T-helper 2 cell treated with Interferon-gamma antibody and Interleukin-4, amounts not matched to agents 100 ng/mL and 5 ng/mL, for 36 hours (primary cell): ENCODE measurements at regions not wholly inside any gene's neighbourhood (a gene's known extent, or its start where the extent isn't known, plus 50 kb on each side); places are given as distances from the start of the nearest gene placed in this dataset.
"Not testable (repeated sequence)": the region's sequence is repeated elsewhere in the genome, so short reads cannot be mapped to it uniquely, and the experiment has no call there.

ENCODE experiments used
- intact Hi-C: fragments of 100-400 bp; cut with micrococcal nuclease; formaldehyde crosslinking; loops from one replicate; pipeline ENCODE4 v1.15.1; 2023

- intact Hi-C loops: no loop called here
Observed at GRCh38 chr7:13639396-13639795, 350.1 kb downstream of the ETV1 start.

DNA sequence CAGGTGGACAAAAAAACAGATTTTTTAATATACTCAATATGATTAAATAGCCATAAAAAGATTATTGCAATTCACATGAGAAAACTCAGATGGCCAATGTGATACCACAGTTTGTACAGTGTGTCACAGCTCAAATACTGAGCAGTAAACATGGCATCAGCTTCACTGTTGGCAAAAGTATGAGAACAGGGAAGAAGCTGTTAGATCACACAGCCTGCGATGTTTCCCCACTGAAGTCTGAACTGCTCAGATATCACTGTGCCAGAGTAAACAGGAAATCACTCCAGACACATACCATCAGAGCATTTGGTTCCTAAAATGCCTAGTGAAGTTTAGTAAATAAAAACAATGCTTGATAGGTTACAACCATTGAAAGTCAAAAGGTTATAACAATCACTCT, 347.8 kb downstream of the ETV1 start:
- intact Hi-C loops: no loop called here

- intact Hi-C loops: no loop called here
Observed at GRCh38 chr7:13651167-13651566, 338.3 kb downstream of the ETV1 start.

- intact Hi-C loops: no loop called here
Observed at GRCh38 chr7:13656330-13656729, 333.1 kb downstream of the ETV1 start.

GRCh38 chr7:13673290-13673689, 316.2 kb downstream of the ETV1 start:
- intact Hi-C loops: no loop called here

- intact Hi-C loops: no loop called here
Observed at GRCh38 chr7:13682626-13683025, 306.8 kb downstream of the ETV1 start.

GRCh38 chr7:13687500-13687899, 302.0 kb downstream of the ETV1 start:
- intact Hi-C loops: no loop called here

GRCh38 chr7:13692548-13692947, 296.9 kb downstream of the ETV1 start:
- intact Hi-C loops: no loop called here

DNA sequence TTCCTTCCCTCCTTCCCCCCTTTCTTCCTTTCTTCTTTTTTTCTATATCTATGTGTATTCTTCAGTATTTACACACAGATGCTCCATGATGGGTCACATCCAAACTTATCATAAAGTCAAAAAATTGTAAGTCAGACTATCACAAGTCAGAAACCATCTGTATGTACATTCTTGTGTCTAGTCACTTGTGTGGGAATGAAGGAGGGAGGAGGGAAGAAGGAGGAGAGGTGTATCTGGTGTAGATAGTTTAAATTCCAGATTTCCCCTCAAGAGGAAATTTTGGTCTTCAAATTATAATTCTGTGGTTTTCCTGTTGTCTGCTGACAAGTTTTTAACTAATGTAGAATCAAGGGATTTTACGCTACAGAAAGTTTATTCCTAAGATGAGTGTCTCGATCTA, 287.2 kb downstream of the ETV1 start:
- intact Hi-C loops: no loop called here

- intact Hi-C loops: no loop called here
Observed at GRCh38 chr7:13708670-13709069, 280.8 kb downstream of the ETV1 start.

GRCh38 chr7:13713092-13713491, 276.4 kb downstream of the ETV1 start:
- intact Hi-C loops: no loop called here

GRCh38 chr7:13715534-13715933, 273.9 kb downstream of the ETV1 start:
- intact Hi-C loops: no loop called here

DNA sequence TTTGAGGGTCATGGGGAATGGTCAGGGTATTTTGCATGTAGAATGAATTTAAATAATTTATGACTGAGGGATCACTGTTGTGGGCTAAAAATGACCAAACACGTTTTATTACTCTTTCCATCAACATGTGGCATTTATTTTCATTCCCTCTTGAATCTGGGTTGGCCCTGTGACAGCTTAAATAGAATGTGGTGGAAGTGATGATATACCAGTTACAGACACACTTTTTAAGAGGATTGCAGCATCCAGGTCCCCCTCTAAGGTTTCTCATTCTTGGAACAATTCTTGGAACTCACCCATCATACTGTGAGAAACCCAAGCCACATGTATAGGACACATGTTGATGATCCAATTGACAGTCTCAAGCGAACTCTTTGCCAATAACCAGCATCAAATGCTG, 272.4 kb downstream of the ETV1 start:
- intact Hi-C loops: no loop called here

GRCh38 chr7:13724191-13724976, 265.1 kb downstream of the ETV1 start:
- intact Hi-C loops: no loop called here

DNA sequence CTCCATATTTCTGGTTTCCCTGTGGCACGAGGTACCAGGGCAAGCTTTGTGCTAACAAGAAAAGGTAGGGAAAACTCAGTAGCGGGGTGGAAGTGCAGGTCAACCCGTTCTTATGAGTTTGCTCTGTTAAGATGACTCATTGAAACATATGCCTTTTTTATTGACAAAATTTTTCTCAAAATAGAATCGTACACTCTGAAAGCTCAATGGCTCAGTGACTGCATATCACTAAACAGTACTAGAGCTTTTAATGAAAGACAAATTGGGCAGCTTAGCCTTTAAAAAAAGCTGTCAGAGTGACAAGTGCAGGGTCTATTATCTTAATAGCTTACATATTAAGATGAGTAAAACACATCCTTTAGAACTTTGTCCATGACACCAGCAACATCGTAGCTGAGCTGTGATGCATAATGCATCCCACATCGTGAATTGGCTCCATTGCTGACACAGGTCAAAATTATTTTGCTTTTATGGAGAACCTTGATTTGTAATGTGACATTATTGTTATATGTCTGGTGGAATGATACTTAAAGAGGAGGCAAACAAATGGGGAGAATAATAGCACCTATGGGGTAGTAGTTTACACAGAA, 264.4 kb downstream of the ETV1 start:
- intact Hi-C loops: no loop called here

DNA sequence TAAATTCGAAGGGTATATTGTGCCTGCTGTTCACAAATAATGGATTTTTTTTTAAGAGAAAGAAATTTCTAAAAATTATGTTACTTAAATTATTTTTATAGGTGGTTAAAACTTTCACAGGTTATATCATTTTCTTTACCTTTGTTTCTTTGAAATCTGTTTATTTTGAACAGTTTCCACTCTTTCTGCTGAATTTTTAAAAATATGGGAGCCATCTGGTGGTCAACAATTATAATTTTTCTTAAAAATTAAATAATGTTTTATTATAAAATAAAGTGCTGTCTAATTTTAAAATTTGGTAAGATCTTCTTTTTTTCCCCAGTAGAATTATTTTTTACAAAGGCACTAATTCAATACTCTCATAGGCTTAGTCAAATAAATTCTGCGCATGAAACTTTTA, 263.9 kb downstream of the ETV1 start:
- intact Hi-C loops: no loop called here

DNA sequence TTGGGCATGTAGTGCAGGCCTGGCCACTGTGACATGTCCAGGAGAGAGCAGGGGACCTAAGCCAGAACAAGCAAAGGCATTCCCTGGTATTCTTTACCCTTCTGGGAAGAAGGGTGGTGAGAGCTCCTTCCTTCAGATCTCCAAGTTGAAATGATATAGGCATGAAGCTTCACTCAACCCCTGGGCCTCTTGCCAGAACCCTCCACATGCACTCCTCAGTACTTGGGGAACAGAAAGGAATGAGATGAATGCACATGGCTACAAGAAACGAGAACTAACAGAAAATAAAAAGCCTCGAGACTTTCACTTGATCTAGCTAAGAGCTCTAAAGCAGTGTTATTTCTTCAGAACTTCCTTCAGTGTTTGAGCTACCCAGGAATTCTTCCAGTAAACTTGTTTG, 262.2 kb downstream of the ETV1 start:
- intact Hi-C loops: no loop called here

- intact Hi-C loops: no loop called here
Observed at GRCh38 chr7:13727751-13728150, 261.7 kb downstream of the ETV1 start.

DNA sequence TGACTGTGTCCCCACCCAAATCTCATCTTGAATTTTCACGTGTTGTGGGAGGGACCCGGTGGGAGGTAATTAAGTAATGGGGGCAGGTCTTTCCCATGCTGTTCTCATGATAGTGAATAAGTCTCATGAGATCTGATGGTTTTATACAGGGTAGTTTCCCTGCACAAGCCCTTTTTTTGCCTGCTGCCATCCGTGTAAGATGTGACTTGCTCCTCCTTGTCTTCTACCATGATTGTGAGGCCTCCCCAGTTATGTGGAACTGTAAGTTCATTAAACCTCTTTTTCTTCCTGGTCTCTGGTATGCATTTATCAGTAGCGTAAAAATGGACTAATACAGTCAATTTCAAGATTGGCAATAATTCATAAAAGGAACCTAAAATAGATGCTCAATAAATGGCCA, 261.0 kb downstream of the ETV1 start:
- intact Hi-C loops: not testable (repeated sequence)

GRCh38 chr7:13731643-13732042, 257.8 kb downstream of the ETV1 start:
- intact Hi-C loops: no loop called here

GRCh38 chr7:13737563-13737962, 251.9 kb downstream of the ETV1 start:
- intact Hi-C loops: no loop called here

DNA sequence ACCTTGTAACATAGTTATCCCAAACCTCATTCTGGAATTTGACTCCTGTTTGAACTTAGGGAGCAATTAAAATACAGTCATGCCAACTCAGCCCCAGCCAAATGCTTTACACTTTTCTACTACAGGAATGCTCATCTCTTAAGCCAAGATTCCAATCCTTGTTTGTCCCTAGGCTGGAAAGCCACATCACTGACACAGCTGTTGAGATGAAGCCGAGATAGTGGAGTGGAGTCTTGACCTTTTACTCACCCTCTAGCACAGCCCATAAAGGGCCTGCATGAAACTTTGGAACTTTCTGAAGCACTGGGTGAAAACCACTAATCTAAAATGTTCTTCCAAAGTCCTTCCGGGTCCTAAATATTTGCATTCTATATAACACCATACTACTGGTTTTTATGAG, 247.3 kb downstream of the ETV1 start:
- intact Hi-C loops: no loop called here

DNA sequence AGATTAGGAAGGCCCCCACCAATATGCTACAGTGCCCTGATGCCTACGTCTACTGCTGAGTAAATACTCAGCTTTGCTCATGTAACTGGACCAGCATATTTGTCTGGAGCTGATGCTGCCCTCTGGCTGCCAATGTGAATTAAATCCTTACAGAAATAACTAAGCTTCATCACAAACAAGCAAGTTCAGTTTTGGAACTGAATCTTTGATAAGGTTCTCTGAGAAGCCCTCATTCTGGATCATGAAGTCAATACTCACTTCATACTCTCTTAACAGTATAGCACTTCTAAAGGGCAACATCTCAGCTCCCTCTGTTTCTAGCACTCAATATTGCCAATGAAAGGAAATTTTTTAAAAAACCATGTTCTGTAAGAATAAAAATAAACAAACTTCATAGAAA, 246.7 kb downstream of the ETV1 start:
- intact Hi-C loops: no loop called here
